GM19324 (cell line): ENCODE measurements at regions not wholly inside any gene's neighbourhood (a gene's known extent, or its start where the extent isn't known, plus 50 kb on each side); places are given as distances from the start of the nearest gene placed in this dataset.

Experiments
- ATAC-seq: cut with Tn5 transposase; IDR thresholded peaks from one replicate; pipeline ENCODE4 v1.9.1; 2021; ENCODE audit warnings: mild to moderate bottlenecking, moderate library complexity; ENCODE audit not compliant: unreplicated experiment, low FRiP score

DNA sequence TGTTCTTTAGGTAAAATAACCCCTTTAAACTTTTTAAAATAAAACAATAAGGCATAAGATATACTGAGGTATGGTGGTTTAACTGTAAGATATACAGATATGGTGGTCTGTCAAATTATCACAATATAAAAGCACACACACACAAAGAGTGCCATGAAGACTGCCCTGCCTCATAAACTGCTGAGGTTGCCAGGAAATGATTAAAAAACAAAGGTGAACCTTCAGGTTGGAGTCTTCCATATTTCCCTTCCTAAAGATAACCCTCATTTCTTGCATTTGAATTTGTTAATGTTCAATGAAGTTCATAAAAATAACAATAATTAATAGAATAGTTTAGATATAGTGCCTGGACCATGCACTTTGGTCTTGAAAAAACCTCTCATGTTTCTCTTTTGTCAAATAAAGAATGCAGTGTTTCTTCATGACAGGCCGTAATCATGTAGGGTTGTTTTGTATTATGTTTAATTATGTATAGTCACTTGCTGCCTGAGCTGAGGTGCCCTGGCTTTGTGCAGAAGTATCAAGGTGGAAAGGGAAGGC, 123.6 kb upstream of the B3GALT2 start:
- no peak for ATAC-seq

DNA sequence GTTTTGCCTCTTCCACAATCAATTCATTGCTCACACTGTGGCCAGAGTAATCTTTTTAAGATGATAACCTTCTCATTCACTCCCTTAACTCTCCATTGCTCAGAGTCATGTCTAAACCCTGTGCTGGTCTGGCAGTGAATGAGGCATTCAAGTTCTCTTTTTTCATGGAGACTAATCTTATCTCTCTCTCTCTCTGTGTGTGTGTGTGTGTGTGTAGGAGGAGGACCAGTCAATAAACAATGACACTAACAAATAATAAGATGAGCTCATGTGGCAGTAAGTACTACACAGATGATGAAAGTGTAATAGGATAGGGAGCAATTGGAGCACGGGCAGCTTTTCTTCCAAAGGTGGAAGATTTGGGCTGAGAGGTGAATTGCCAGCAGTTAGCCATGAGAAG, 122.0 kb upstream of the B3GALT2 start:
- no peak for ATAC-seq

DNA sequence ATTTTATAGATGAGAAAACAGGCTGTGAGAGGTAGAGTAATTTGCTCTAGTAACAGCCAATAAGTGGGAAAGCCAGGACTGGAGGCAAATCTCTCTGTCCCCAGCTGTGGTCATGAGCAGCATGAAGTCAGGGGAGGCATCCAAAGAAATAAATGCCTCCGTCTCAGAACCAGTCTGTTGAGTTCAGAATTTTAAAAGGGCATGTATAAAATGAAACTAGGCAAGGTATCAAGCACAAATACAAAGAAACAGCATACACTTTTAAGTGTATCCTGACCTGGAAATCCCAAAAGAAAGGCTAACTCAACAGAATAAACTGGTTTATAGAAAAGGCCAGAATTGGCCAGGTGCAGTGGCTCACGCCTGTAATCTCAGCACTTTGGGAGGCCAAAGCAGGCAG, 120.0 kb upstream of the B3GALT2 start:
- ATAC-seq: no peak
